ENCODE measurements at regions not wholly inside any gene's neighbourhood (a gene's known extent, or its start where the extent isn't known, plus 50 kb on each side); places are given as distances from the start of the nearest gene placed in this dataset.

DNA sequence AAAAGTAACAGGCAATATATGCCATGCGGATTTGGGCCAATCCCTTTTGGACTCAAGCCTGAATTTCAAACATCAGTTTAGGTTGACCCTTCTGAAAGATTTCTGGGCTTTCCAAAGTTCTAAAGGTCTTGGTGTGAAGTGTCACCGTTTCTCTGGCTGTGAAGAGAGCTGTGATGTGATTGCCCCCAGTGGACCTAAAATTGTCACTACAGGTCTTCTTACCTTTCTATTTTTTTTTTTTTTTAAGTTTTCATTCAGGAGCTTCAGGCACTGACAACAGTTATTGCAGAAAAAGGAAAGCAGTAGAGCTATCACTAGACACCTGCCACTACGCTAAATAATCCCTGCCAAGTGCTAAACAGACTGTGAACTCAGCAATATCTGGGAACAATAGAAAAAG is 75.7 kb upstream of the OPRM1 start:
- TF ChIP-seq, protein P1, sequence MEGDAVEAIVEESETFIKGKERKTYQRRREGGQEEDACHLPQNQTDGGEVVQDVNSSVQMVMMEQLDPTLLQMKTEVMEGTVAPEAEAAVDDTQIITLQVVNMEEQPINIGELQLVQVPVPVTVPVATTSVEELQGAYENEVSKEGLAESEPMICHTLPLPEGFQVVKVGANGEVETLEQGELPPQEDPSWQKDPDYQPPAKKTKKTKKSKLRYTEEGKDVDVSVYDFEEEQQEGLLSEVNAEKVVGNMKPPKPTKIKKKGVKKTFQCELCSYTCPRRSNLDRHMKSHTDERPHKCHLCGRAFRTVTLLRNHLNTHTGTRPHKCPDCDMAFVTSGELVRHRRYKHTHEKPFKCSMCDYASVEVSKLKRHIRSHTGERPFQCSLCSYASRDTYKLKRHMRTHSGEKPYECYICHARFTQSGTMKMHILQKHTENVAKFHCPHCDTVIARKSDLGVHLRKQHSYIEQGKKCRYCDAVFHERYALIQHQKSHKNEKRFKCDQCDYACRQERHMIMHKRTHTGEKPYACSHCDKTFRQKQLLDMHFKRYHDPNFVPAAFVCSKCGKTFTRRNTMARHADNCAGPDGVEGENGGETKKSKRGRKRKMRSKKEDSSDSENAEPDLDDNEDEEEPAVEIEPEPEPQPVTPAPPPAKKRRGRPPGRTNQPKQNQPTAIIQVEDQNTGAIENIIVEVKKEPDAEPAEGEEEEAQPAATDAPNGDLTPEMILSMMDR (IDR thresholded peaks at IDR 0.05): no peak
- TF ChIP-seq POLR2A (IDR thresholded peaks at IDR 0.05): no peak
